GM12874 (cell line): ENCODE measurements at regions not wholly inside any gene's neighbourhood (a gene's known extent, or its start where the extent isn't known, plus 50 kb on each side); places are given as distances from the start of the nearest gene placed in this dataset.

Experiments used
- TF ChIP-seq, protein P1 (sequence below): IDR thresholded peaks from 2 replicates; pipeline ENCODE4 v1.5.1; 2011; ENCODE audit warnings: low read depth, mild to moderate bottlenecking, control low read depth, low read length, moderate library complexity; ENCODE audit not compliant: insufficient read depth

DNA sequence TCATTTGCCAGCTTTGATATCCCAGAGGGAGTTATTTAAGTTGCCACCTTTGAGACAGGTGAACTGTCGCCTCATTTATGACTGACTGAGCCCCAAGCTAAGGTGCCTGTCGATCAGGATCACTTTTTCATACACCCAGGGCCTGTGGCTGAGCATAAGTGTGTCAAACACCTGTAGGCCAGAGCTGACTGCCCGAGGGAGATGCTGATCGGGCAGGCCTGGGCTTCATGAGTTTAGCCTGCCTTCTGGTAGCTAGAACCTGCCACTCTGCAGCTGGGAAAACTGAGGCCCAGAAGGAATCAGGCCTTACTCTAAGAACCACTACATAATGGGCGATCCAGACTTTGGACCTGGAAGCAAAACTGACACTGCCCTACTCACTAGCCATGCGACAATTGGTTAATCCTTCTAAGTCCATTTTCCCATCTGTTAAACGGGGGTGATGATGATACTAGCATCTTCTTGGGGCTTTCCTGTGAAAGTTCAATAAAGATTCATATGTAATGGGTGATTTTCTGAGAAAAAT, 188.7 kb upstream of the GLI2 start:
- TF ChIP-seq, protein P1, sequence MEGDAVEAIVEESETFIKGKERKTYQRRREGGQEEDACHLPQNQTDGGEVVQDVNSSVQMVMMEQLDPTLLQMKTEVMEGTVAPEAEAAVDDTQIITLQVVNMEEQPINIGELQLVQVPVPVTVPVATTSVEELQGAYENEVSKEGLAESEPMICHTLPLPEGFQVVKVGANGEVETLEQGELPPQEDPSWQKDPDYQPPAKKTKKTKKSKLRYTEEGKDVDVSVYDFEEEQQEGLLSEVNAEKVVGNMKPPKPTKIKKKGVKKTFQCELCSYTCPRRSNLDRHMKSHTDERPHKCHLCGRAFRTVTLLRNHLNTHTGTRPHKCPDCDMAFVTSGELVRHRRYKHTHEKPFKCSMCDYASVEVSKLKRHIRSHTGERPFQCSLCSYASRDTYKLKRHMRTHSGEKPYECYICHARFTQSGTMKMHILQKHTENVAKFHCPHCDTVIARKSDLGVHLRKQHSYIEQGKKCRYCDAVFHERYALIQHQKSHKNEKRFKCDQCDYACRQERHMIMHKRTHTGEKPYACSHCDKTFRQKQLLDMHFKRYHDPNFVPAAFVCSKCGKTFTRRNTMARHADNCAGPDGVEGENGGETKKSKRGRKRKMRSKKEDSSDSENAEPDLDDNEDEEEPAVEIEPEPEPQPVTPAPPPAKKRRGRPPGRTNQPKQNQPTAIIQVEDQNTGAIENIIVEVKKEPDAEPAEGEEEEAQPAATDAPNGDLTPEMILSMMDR: no peak

GRCh38 chr2:120547662-120548061, 188.0 kb upstream of the GLI2 start:
- TF ChIP-seq, protein P1: no peak

- TF ChIP-seq, protein P1: no peak
Measured at GRCh38 chr2:120548627-120549608, 186.8 kb upstream of the GLI2 start.

GRCh38 chr2:120549841-120550240, 185.8 kb upstream of the GLI2 start:
- TF ChIP-seq, protein P1: no peak

DNA sequence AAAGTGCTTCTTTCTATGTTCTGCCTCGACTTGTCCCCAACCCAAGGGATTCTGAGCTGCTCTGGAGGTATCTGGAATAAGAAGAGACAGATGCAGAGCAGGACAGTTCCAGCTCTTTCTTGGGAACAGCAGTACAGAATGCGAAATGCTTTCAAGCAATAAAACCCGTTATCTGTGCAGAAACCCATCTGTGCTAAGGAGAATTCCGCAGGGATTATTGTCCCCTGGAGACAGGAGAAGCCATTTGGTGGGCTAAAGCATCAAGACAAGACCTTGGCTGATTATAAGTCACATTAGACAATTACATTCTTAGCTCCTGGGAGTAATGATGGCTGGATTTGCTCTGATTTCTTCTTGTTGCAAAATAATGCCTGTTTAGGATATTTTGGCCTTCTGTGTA, 185.4 kb upstream of the GLI2 start:
- TF ChIP-seq, protein P1: no peak

DNA sequence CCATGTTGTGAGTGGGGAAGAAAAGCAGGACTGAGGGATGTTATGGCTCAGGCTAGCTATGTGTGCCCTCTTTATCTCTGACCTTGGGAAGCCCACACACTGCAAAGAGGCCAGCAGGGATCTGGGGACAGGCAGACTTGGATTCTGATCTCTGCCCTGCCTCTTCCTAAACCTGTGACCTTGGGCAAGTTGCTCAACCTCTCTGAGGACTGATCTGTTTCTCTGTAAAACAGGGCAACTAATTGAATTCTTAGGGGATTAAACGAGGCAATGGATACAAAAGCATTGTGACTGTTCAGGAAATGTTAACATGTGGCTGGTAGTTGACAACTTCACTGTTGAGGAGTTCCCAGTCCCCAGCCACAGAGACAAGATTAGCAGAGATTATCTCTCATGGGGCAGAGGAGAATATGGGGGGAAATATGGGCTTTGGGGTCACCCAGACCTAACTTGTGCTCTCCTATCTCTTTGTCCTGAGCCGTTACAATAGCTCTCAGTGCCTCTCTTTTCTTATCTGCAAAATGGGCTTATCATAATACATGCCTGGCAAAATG, 184.7 kb upstream of the GLI2 start:
- TF ChIP-seq, protein P1: no peak

DNA sequence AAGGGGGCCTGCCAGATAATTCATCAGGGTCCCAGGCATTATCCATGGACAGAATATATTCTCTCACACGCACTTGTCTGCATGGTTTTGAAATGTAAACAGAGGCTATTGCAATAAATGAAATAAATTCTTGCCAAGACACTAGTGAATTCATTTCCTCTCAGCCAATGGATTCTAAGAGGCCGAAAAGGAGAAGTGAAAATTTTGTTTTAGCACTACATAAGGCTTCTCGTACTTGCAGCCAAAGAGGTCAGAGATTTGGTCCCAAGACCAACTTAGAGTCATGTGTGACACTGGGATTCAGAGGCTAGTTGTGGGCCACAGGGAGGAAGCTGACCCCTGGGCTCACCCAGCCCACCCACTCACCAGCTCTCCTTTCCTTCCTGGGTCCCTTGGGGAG, 184.1 kb upstream of the GLI2 start:
- TF ChIP-seq, protein P1: no peak
